ENCODE measurements at regions not wholly inside any gene's neighbourhood (a gene's known extent, or its start where the extent isn't known, plus 50 kb on each side); places are given as distances from the start of the nearest gene placed in this dataset.
"Not testable (repeated sequence)": the region's sequence is repeated elsewhere in the genome, so short reads cannot be mapped to it uniquely, and the experiment has no call there.

DNA sequence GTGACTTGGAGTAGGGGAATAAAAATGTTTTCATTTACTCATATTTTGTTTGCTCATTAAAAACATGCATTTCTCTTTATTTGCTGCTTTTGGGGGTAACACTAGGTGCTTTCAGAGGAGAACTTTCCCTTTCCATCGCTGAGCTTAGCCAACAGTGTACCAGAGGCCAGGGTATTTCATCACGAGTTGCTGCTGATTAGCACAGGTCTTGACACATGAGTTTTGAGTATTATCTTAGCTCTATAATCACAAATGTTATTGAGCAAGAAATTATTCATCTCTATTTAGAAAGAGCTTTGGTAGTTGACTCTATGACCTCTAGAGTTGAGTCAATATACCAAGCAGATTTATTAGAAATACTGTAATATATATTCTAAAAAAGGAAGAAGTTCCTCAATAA, 375.9 kb downstream of the NXPH1 start:
- DNase-seq (ENCODE audit: low spot score), result no peak

DNA sequence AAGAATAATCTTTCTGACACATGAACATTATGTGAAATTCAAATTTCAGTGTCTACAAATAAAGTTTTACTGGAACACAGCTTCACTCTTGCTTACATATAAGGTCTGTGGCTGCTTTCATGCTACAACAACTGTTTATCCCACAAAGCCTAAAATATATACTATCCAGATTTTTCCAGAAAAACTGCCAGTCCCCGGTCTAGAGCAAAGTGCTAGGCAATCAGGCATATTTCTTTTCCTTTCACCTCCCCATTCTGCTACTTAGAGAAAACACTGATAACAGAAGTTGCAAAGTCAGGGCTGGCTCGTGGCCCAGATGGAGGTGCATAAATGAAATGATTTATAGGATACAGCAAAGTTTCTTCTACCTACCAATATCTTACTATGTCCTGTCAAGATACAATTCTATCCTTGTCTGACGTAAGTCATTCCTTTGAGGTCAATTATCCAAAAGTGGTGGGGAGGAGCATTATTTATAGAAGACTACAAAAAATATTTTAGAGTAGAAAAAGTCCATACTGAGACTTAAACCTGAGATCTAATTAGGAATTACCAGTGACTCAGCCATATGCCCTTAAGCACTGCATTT, 384.1 kb downstream of the NXPH1 start:
- DNase-seq (ENCODE audit: low spot score), result no peak

DNA sequence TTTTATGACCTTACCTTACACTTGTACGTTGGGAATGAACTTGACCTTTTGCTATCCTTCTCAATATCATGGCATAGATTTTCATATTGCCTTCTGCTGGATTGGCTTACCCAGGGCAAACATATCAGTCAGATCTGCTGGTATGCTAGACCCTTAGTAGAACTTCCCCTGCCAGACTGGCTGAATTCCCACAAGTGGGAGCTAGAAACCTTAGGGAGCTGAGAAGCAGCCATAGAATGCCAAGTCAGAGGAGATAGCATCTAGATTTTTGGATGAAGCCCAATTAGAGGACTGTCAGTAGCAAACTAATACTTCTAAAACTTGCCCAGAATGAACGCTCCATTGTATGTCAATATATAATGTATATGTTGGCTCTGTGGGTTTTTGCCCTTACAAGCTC, 385.0 kb downstream of the NXPH1 start:
- DNase-seq (ENCODE audit: low spot score), result no peak

DNA sequence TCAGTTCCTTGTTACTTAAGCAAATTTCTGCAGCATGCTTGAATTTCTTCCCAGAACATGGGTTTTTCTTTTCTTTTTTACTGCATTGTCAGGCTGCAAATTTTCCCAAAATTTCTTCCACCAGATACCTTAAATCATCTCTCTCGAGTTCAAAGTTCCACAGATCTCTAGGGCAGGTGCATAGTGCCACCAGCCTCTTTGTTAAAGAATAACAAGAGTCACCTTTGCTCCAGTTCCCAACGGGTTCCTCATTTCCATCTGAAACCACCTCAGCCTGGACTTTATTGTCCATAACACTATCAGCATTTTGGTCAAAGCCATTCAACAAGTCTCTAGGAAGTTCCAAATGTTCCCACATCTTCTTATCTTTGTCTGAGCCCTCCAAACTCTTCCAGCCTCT, 389.2 kb downstream of the NXPH1 start:
- no peak for DNase-seq (ENCODE audit: low spot score)

DNA sequence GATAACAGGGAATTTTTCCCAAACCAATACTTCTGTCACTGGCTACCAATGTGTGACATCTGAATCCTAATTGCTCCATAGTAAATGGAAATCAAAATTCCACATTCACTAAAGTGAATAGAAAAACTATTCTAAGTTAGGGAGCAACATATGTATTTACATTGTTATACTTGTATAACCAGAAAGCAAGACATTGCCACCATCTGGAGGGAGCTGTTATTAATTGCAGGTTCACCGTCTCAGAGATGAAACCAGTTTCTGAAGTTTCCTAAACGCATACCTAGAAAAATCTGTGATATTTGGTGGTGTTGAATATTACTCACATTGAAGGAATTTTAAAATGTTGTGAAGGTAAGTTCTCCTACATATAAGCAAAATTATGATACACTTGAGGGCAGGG, 390.1 kb downstream of the NXPH1 start:
- DNase-seq (ENCODE audit: low spot score), result peak; percentile 5

DNA sequence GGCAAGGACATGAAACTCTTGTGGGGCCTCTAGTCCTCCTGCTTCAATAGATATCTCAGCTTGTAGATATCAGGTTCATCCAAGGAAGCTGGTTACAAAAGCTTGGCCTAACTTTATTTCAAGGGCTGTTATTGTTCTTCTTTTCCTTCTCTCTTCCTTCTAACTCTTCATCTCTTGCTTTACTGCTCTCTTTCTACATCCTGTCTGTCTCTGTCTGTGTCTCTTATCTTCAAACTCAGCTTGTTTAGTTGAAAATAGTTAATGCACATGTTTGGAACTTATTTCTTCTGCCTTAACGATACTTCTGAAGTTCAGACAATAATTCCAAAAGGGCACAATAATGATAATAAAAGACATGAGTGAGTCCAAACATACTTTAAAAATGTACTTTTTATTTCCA, 393.9 kb downstream of the NXPH1 start:
- DNase-seq (ENCODE audit: low spot score), result no peak

DNA sequence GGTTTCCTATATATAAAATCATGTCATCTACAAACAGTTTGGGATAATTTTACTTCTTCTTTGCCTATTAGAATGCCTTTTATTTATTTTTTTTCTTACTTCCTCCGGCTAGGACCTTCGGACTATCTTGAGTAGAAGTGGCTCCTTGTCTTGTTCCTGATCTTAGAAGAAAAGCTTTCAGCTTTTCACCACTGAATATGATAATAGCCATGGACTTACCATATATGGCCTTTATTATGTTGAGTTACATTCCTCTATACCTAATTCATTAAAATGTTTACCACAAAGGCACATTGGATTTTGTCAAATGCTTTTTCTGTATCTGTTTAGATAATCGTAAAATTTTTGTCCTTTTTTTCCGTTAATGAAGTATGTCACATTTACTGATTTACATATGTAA, 395.7 kb downstream of the NXPH1 start:
- no peak for DNase-seq (ENCODE audit: low spot score)

DNA sequence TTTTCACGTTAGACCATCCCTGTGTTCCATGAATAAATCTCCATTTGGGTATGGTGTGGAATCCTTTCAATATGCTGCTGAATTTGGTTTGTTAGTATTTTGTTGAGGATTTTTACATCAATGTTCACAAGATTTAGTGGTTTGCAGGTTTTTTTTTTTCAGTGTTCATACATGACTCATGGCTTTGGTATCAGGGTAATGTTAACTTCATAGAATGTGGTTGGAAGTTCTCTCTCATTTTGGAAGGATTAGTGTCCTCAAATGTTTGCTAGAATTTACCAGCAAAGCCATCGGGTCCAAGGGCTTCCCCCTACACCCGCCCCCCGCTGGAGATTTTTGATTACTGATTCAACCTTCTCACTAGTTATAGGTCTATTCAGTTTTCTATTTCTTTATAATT, 398.0 kb downstream of the NXPH1 start:
- DNase-seq (ENCODE audit: low spot score), result no peak

DNA sequence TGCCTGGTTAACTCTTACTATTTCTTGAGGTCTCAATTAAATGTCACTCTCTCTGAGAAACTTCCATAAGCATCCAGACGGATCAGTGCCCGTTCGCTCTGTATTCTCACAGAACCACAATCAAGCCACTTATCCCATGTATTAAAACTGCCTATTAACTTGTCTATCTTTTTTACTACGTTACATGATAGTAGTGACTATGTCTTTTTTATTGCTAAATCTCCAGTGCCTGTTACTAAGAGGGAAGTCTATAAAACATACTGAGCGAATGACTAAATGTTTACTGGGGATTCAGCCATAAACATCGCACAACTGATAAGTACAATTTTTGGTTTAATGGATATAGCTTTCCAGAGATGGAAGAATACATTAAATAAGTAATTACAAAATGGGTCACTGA, 399.9 kb downstream of the NXPH1 start:
- DNase-seq (ENCODE audit: low spot score), result no peak

DNA sequence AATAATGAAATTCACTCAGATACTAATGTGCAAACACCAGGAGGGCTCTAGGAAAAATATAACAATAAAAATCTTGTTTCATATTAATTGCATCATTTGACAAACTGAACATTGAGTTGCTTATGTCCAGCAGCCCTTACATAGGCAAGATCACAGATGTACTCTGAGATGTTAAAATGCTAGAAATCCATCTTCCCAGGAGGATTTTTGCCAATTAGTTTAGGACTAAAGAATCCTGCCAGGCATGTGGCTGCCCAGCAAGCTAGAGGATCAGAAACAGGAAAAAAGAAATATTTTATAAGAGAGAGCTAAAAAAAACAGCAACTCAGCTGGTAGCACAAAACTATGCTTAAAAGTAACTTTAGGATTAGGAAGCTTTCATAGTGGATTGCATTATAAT, 407.8 kb downstream of the NXPH1 start:
- no peak for DNase-seq (ENCODE audit: low spot score)

DNA sequence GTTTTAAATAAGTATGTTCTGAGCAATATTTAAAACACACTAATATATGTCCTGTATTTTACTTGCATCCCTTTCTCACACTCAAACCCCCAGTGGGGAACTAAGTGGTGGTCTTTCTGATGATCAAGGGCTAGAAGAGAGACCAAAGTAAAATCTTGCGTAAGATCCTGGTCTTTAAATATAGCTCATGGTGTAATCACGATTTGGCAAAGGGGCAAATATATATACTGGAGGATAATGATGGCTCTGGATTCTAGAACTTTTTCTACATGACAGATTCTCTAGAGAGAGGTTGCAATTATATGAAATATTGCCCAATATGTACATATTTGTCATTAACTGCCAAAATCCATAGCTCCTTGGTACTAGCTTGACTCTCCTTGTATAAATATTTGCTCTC, 438.3 kb downstream of the NXPH1 start:
- DNase-seq (ENCODE audit: low spot score), result no peak

DNA sequence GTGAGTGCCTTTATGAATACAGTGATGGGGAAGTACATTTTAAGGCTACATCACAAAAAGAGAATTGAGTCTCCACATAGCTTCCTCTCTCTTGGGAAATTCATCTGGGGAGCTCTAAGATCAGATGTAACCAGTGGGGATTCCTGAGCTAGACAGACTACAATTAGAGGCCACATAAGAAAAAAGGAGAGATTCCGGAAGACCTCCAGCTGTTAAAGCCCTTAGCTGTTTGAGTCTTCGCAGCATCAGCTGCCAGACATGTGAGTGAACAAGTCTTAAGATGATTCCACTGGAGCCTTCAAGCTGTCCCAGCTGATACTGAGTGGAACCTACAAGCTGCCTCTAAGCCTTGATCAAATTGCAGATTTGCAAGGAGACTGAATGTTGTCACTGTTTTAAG, 448.5 kb downstream of the NXPH1 start:
- no peak for DNase-seq (ENCODE audit: low spot score)

DNA sequence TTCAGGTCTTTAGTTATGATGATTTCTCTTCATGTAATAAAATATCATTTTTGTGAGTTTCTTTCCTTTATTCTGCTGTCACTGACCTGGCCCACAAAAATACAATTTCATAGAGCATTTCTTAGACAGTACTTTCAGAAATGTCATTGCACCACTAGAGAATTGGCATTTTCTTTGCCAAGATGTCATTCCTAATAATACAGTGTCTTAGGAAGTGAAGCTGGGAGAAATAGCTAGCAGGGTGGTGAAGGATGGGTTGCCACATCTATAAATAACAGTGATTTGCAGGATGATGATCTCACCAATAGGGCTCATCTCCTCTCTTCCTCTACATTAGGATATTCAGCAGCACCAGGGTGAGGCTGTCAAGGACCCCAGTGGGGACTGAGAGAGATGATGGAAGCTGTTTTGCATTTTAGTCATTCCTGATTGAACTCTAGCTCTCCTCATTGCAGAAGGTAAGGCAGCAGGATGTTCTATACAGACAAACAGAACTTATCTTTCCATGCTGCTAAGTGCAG, 452.1 kb downstream of the NXPH1 start:
- DNase-seq (ENCODE audit: low spot score), result no peak

DNA sequence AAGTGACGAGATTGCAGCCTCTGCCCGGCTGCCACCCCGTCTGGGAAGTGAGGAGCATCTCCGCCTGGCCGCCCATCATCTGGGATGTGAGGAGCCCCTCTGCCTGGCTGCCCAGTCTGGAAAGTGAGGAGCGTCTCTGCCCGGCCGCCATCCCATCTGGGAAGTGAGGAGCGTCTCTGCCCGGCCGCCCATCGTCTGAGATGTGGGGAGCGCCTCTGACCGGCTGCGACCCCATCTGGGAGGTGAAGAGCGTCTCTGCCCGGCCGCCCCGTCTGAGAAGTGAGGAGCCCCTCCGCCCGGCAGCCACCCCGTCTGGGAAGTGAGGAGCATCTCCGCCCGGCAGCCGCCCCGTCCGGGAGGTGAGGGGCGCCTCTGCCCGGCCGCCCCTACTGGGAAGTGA, 456.9 kb downstream of the NXPH1 start:
- DNase-seq (ENCODE audit: low spot score), result not testable (repeated sequence)

DNA sequence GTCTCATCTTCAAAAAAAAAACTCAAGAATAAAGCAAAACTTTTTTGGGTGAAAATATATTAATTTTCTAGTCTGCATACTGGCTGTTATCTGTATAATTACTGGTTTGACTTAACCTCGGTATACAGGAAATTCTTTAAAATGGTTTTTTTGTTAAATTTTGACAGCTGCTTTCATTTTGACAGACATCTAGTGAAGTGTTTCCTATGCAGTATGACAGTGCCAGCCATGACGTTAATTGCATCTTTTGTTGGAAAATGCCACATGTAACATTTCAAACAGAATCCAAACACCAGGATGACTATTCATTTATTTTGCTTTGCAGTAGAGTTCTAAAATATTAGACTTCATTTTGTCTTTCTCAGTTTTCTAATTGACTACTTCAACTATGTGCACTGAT, 460.4 kb downstream of the NXPH1 start:
- DNase-seq (ENCODE audit: low spot score), result no peak

DNA sequence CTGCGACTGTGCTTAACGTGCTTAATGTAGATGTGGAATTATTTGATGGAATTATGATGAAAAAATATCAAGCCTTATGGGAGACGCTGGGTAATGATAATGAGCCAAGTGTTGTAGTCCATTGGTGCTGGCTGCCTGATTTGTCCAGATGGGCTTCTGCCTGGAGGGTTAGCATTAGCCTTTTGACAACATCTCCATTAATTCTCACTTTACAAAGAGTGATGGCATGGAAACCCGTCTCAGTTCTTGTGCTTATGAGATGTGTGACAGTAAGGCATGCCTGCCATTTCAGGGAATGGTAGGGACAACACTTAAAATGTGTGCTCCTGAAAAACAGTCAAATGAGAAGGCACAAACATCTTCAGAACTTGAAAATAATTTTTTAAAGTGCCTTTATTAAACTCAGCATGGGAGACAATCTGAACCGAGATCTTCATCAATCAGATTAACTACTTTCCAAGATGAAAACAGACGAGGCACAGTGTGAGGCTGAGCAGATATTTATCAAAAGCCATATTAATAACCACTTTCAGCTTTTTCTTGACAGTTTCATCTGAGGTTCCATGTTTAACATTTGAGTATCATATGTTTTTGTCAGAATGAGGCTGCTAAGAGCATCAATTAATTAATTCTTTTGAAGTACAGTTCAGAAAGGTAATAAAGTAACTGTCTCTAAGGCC, 473.1 kb downstream of the NXPH1 start:
- no peak for DNase-seq (ENCODE audit: low spot score)

DNA sequence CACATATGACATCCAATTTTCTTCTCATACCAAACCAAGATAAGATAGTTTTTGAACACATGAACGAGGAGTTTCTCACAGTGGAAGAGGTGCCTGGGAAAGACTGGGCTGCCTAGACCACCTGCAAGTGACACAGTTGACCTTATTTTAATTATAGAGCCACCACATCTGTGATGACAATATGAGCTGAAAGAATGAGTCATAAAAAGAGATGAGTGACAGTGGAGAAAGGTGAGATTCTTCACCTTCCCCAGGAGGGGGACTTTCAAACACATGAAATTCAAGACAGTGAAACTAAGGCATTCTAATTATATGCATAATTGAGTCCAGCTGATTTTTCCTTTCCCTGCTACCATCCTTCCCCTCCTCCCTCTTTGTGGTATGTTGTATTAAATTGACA, 475.5 kb downstream of the NXPH1 start:
- DNase-seq (ENCODE audit: low spot score), result no peak

DNA sequence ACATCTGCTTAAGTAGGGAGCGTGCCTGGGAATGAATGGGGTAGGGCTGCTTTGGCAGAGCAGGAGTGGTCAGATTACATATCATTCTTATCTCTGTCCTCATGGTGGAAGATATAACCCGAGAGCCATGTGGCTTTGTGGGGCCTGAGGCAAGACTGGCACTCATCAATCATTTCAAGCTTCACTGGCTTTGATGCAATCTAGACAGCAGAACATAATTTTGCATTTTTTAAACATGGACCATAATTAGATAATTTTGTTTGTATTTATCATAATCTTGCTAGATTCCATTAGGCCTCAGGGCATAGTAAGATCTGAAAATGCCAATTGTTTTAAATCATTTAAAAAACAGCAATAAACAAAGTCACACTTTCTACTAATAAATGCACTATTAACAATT, 480.3 kb downstream of the NXPH1 start:
- no peak for DNase-seq (ENCODE audit: low spot score)

DNA sequence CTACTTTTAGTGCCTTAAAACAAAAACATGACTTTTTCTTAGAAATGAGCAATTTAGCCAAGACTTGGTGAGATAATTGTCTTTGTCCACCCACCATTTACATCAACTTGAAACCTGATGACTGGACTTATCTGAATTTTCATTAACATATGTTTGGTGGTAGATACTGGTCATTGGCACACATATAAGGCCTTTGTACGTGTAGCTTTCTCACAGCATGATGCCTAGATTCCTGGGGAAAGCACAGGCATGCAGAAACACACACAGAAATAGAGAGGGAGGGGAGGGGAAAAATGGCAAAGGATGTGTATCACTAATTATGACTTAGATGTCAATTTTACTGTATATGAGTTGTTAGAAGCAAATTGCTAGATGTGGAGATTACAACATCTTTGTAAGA, 488.4 kb downstream of the NXPH1 start:
- no peak for DNase-seq (ENCODE audit: low spot score)

DNA sequence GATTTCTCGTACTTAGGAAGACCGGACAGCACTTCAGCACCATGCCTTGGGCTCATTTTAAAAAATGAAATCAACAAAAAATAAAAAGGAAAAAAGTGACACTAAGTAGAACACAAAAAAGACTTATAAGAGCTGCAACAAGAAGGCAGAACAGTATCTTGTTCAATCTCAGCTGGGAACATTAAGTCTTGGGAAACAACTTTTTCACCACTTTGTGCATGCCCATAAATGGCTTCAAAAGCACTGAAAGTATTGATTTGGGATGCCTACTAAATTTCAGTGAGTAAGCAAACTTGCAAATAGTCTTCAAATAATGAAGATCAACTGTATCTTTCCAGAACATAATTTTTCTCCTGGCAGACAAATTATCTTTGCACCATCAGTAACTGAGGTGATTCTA, 489.3 kb downstream of the NXPH1 start:
- DNase-seq (ENCODE audit: low spot score), result no peak

DNA sequence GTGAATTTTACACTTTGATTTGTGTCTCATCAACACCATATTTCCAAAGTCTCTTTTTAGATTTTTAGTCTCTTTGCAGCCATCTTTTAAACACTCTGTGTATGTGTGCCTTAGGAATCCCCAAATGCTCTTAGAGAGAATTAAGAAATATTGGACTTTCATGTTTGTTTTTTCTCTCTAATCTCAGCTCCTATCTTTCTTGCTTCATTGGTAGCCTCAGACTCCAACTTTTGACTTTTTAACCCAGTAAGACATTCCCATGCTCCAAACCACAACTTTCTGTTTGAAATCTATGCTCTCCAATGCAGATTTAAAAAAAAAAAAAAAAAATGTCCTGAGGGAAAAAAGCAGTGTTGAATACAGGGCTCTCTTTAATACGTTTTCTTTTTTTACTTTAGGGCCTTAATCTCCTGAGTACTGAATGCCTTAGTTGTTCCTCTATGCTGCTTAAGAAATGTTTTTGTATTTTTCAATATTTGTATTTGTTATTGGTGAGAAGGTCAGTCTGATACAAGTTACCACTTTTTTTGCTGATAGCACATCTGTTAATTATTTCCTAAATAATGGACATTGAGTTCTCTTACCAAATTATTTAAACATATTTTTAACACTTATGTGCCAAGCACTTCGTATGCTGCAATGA, 489.9 kb downstream of the NXPH1 start:
- DNase-seq (ENCODE audit: low spot score), result no peak

DNA sequence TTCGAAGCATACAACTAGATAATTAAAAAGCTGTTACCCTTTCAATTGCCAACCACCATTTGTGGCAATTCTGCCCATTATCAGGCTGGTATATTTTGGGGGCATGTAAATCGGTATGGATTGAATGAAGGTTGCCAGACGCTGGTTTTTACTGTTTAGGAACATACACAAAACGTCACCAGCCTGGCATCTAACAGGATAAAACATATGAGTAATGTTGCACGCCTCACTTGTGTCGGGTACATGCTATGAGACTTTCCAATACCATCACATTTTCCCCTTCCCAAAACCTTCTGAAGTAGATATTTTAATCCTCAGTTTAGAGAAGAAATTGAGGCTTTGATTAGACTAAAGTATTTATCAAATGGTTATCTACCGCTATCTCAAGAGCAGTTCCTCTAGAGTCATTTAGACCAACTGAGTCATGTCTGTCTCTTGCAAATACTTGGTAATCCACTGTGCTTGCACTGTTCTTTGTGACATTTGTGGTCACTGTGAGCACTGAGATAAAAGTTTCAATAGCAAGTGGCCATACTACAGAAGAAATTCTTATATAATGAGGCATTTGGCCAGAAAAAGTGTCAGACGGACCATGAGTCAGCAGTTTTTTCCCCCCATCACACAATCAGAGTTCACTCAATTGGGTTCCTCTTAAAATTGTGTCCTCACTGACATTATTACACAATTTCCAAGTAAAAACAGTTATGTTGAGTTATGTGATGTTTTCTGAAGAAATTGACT, 498.7 kb downstream of the NXPH1 start:
- DNase-seq (ENCODE audit: low spot score), result no peak

DNA sequence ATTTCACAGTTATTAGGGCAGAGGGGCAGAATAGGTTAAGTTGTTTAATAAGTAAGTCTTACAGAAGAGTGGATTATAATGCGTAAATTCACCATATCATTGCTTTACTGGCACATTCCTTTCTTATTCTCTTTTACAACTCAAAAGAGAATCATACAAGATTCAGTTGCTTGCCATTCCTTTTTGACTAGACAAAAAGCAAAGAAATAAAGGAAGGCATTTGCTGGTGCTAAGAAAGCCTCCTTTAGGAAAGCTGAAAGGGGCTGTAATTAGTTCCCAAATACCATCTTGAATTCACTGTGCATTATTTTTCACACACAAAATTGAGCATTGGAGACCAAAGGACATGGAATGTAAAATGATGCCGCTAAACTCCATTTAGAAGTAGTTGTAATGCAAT, 499.3 kb downstream of the NXPH1 start:
- DNase-seq (ENCODE audit: low spot score), result no peak

Measured in HT-29 (cell line).